Right atrium auricular region (tissue), 2 donors: ENCODE measurements at regions not wholly inside any gene's neighbourhood (a gene's known extent, or its start where the extent isn't known, plus 50 kb on each side); places are given as distances from the start of the nearest gene placed in this dataset.

ENCODE experiments used
- DNase-seq: peaks from one replicate; pipeline ENCODE4 v3.0.0-alpha.2; 2019; ENCODE audit warnings: low spot score
- H3K27ac ChIP-seq, 2 donors: fragments of 200-600 bp; sonication (generic); 1 replicate in 1 of 2; 2 replicates in 1 of 2; pipeline ENCODE4 v1.5.1; 2016 to 2019
- H3K27me3 ChIP-seq, 2 donors: fragments of 200-600 bp; sonication (generic); one replicate each; pipeline versions ENCODE4 v1.5.1 to v1.6.0; 2017 to 2019
- H3K36me3 ChIP-seq: fragments of 200-600 bp; sonication (generic); one replicate; pipeline ENCODE4 v1.5.1; 2016
- H3K4me1 ChIP-seq, 2 donors: fragments of 200-600 bp; sonication (generic); one replicate each; pipeline versions ENCODE4 v1.5.1 to v1.6.0; 2017 to 2019
- H3K4me3 ChIP-seq, 2 donors: fragments of 200-600 bp; sonication (generic); 1 replicate in 1 of 2; 2 replicates in 1 of 2; pipeline ENCODE4 v1.5.1; 2017 to 2019; ENCODE audit warnings: mild to moderate bottlenecking in 1 of 2, moderate library complexity in 1 of 2
- H3K9me3 ChIP-seq, 2 donors: fragments of 200-600 bp; sonication (generic); one replicate each; pipeline ENCODE4 v1.5.1; 2019
- CTCF ChIP-seq, 2 donors: fragments of 200-600 bp; sonication (generic); IDR thresholded peaks; one replicate each; pipeline ENCODE4 v1.5.1; 2019; ENCODE audit warnings: antibody characterized with exemption in 2 of 2

- Histone ChIP-seq H3K4me1 (no peaks in the 10 kb centered on the region), H3K27me3 (no peaks in the 10 kb centered on the region), H3K36me3 (no peaks in the 10 kb centered on the region), H3K4me3 (no peak overlapping the region), H3K27ac (no peak overlapping the region), H3K9me3 (no peaks in the 10 kb centered on the region)
- DNase-seq = no peak
- TF ChIP-seq CTCF (IDR thresholded peaks at IDR 0.05) = no peak
Measured at GRCh38 chr2:150295544-150295943, 191.9 kb downstream of the RND3 start.

- Histone ChIP-seq H3K27me3 (no peaks in the 10 kb centered on the region), H3K4me3 (no peak overlapping the region), H3K9me3 (no peaks in the 10 kb centered on the region), H3K4me1 (no peaks in the 10 kb centered on the region), H3K36me3 (no peaks in the 10 kb centered on the region), H3K27ac (no peak overlapping the region)
- no peak for TF ChIP-seq CTCF (IDR thresholded peaks at IDR 0.05)
- no peak for DNase-seq
Measured at GRCh38 chr2:150293771-150294170, 193.7 kb downstream of the RND3 start.

GRCh38 chr2:150292807-150293206, 194.7 kb downstream of the RND3 start:
- H3K4me1 ChIP-seq = no peaks in the 10 kb centered on the region
- H3K9me3 ChIP-seq = no peaks in the 10 kb centered on the region
- H3K4me3 ChIP-seq = no peak overlapping the region
- H3K36me3 ChIP-seq = no peaks in the 10 kb centered on the region
- H3K27me3 ChIP-seq = no peaks in the 10 kb centered on the region
- H3K27ac ChIP-seq = no peak overlapping the region
- no peak for DNase-seq
- no peak for TF ChIP-seq CTCF (IDR thresholded peaks at IDR 0.05)

- Histone ChIP-seq H3K4me3 (no peak overlapping the region), H3K4me1 (no peaks in the 10 kb centered on the region), H3K36me3 (no peaks in the 10 kb centered on the region), H3K9me3 (no peaks in the 10 kb centered on the region), H3K27me3 (no peaks in the 10 kb centered on the region), H3K27ac (no peak overlapping the region)
- no peak for TF ChIP-seq CTCF (IDR thresholded peaks at IDR 0.05)
- DNase-seq = no peak
Measured at GRCh38 chr2:150292192-150292591, 195.3 kb downstream of the RND3 start.

- no peak for TF ChIP-seq CTCF (IDR thresholded peaks at IDR 0.05)
- no peaks in the 10 kb centered on the region for H3K36me3 ChIP-seq
- H3K27me3 ChIP-seq = no peaks in the 10 kb centered on the region
- no peak overlapping the region for H3K4me3 ChIP-seq
- no peaks in the 10 kb centered on the region for H3K9me3 ChIP-seq
- H3K4me1 ChIP-seq = no peaks in the 10 kb centered on the region
- DNase-seq = no peak
- H3K27ac ChIP-seq = no peak overlapping the region
Measured at GRCh38 chr2:150286730-150287362, 200.6 kb downstream of the RND3 start.

- H3K4me1 ChIP-seq = no peaks in the 10 kb centered on the region
- no peak for DNase-seq
- H3K27me3 ChIP-seq = no peaks in the 10 kb centered on the region
- H3K9me3 ChIP-seq = no peaks in the 10 kb centered on the region
- H3K4me3 ChIP-seq = no peak overlapping the region
- TF ChIP-seq CTCF (IDR thresholded peaks at IDR 0.05) = no peak
- no peak overlapping the region for H3K27ac ChIP-seq
- H3K36me3 ChIP-seq = no peaks in the 10 kb centered on the region
Measured at GRCh38 chr2:150284116-150284515, 203.4 kb downstream of the RND3 start.
